Stimulated activated naive CD4-positive, alpha-beta T cell (primary cell): ENCODE measurements at regions not wholly inside any gene's neighbourhood (a gene's known extent, or its start where the extent isn't known, plus 50 kb on each side); places are given as distances from the start of the nearest gene placed in this dataset.
"Not testable (repeated sequence)": the region's sequence is repeated elsewhere in the genome, so short reads cannot be mapped to it uniquely, and the experiment has no call there.

ENCODE experiments used
- DNase-seq, 6 experiments: peaks; one replicate each; lab custom pipeline; 2025; lab: John Stamatoyannopoulos, UW

- DNase-seq, result no peak
These were observed 665.9 kb upstream of the CITED2 start for GRCh38 chr6:140040396-140040795.

GRCh38 chr6:140039364-140039763 lies 664.9 kb upstream of the CITED2 start:
- DNase-seq, result no peak

GRCh38 chr6:140036196-140036595 lies 661.7 kb upstream of the CITED2 start:
- DNase-seq, result no peak

DNA sequence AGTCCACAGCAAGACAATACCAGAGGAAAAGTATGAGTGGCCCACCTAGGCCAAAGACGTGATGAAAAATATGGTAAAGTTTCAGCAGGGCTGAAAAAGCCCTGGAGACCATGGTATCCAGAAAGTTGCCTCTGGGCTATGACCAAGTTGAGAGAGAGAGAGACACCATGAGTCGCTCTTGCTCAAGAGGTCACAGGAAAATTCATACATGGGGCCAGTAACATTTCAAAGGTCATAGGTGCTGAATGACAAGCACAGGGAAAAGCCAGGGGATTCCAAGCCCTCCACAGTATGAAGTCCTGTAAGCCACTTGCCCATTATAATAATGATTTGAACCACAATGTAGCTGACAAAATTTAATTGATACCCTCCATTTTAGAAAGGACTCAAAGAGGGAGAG lies 657.7 kb upstream of the CITED2 start:
- no peak for DNase-seq

DNA sequence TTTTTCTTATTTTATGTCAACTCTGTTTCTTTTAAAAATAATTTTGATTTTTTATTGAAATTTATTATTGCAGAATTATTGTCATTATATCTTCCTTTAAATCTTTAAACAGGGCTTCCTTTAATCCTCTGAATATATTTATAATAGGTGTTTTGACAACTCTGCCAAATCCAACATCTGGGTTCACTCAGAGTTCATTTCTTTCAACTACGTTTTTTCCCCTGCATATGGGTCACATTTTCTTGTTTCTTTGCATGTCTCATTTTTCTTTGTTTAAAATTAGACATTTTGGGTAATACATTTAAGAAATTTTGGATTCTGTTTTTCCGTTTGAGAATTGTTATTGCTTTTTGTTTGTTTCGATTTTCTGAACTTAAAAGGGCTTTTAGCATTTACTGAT lies 655.1 kb upstream of the CITED2 start:
- no peak for DNase-seq

DNA sequence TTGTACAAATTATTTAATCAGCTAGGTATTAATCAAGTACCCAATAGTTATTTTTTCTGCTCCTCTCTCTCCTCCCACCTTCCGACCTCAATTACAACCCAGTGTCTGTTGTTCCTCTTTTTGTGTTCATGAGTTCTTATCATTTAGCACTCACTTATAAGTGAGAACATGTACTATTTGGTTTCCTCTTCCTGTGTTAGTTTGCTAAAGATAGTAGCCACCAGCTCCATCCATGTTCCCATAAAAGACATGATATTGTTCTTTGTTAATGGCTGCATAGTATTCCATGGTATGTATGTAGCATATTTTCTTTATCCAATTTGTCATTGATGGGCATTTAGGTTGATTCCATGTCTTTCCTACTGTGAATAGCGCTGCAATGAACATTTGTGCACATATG lies 652.8 kb upstream of the CITED2 start:
- no peak for DNase-seq

DNA sequence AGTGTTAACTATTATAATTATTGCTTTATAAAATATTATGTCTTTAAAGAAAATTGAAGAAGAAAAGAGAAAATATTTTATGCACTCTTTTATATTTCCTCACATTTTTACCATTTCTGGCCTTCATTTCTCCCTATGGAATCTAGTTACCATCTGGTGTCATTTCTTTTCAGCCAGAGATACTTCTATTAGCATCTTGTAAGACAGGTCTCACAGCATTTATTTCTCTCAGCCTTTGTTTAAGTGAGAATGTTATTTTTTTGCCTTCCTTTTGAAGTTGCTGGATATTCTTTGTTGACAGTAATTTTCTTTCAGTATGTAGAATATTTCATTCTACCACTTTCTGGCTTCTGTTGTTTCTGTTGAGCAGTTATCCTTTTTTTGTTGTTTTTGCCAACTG lies 652.1 kb upstream of the CITED2 start:
- DNase-seq, result no peak

- DNase-seq, result no peak
These were observed 650.7 kb upstream of the CITED2 start for GRCh38 chr6:140025171-140025570.

DNA sequence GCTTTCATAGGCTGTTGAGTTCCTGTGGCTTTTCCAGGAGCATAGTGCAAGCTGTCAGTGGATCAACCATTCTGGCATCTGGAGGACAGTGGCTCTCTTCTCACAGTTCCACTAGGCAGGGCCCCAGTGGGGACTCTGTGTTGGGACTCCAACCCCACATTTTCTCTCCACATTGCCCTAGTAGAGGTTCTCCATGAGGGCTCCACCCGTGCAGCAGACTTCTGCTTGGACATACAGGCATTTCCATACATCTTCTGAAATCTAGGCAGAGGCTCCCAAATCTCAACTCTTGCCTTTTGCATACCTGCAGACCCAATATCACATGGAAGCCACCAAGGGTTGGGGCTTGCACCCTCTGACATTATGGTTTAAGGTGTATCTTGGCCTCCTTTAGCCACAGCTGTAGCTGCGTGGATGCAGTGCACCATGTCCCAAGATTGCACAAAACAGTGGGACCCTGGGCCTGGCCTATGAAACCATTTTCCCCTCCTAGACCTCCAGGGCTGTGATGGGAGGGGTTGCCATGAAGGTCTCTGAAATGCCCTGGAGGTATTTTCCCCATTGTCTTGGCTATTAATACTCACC lies 645.9 kb upstream of the CITED2 start:
- DNase-seq, result no peak

DNA sequence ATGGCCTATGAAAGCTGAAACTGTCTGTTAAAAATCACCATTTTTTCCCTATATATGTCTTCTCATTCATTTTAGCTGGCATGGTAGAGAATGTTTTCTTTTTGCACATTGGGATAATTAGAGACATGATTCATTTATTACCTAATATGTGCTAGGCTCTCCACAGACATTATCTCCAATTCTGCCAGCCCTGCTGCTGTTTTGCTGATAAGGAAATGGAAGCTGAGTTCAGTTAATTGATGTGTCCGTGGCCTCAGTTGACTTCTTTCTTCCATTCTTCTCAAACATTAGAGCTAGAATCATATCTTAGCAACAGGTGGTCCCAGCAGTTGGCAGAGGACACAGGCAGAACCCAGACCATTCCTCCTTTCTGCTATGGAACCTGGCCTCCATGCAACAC lies 644.1 kb upstream of the CITED2 start:
- DNase-seq, result no peak

- no peak for DNase-seq
These were observed 643.0 kb upstream of the CITED2 start for GRCh38 chr6:140017470-140017869.

GRCh38 chr6:140012150-140012549 lies 637.7 kb upstream of the CITED2 start:
- DNase-seq, result no peak

GRCh38 chr6:140011537-140011936 lies 637.1 kb upstream of the CITED2 start:
- DNase-seq, result no peak

- DNase-seq, result no peak
These were observed 634.8 kb upstream of the CITED2 start for GRCh38 chr6:140009286-140009685.

- DNase-seq, result no peak
These were observed 633.1 kb upstream of the CITED2 start for GRCh38 chr6:140007525-140007924.

DNA sequence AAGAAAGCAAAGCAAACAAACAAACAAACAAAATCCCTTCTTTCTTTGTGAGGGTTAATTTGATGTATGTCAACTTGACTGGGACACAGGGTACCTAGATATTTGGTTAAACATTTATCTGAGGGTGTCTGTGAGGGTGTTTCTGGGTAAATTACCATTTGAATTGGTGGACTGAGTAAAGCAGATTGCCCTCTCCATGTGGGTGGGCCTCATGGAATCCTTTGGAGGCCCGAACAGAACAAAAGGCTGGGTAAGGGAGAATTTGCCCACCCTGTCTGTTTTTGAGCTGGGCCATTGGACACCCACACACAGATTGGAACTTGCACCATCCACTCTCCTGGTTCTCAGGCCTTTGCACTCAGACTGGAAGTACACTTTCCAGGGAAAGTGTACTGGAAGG lies 628.8 kb upstream of the CITED2 start:
- DNase-seq, result no peak

- no peak for DNase-seq
These were observed 628.1 kb upstream of the CITED2 start for GRCh38 chr6:140002396-140003022.

GRCh38 chr6:140001821-140002341 lies 627.4 kb upstream of the CITED2 start:
- DNase-seq, result no peak

GRCh38 chr6:140001005-140001404 lies 626.6 kb upstream of the CITED2 start:
- no peak for DNase-seq

DNA sequence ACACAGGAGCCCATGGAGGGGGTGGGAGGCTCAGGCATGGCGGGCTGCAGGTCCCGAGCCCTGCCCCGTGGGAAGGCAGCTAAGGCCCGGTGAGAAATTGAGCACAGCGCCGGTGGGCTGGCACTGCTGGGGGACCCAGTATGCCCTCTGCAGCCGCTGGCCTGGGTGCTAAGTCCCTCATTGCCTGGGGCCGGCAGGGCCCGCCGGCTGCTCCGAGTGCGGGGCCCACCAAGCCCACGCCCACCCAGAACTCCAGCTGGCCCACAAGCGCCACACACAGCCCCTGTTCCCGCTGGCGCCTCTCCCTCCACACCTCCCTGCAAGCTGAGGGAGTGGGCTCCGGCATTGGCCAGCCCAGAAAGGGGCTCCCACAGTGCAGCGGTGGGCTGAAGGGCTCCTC lies 625.2 kb upstream of the CITED2 start:
- DNase-seq, result not testable (repeated sequence)

- not testable (repeated sequence) for DNase-seq
These were observed 624.0 kb upstream of the CITED2 start for GRCh38 chr6:139998478-139998877.

DNA sequence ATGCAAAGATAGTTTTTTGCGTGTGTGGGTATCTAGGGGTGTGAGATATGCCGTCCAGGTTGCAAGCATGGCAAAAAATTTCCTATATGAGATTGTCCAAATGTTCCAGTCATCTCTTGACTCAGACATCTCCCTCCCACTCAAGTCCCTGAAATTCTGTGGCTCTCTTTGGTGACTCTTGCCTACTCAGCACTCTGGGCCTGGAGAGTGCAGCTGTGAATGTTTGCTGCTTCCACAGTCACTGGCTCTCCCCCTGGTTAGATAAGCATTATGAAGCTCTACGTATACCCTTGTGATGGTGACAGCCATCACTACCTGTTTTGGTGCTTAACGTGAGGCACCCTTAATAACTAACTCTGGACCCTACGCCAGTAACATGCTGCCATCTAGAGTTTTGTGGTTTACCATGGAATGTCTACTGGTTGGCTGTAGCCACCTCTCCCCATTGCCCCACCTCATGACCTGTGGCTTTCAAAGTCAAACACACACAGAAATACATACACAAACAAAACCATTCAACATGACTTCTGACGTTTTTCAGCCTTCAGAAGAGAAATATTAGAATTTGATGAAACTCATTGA lies 621.9 kb upstream of the CITED2 start:
- no peak for DNase-seq

DNA sequence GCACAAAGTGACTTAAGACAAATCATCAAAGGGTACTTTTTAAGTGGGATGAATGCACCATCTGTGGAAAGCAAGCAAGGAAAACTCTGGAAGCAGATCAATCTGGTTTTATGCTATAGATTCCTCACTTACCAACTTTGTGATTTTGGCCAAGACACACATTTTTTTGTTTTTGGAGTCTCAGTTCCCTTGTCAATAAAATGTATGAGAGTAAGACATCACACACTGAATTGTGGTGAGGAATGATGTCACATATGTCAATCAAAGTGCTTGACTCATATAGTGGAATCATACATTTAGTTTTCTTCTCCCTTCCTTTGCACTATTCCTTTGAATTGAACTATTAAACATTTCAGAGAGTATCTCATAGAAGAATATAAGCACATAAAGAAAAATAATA lies 620.5 kb upstream of the CITED2 start:
- no peak for DNase-seq
